Progenitor cell of endocrine pancreas (in vitro differentiated cells): ENCODE measurements at regions not wholly inside any gene's neighbourhood (a gene's known extent, or its start where the extent isn't known, plus 50 kb on each side); places are given as distances from the start of the nearest gene placed in this dataset.

Source experiments
- DNase-seq: peaks from one replicate; pipeline ENCODE4 v3.0.0; 2021; ENCODE audit warnings: low spot score; ENCODE audit not compliant: unreplicated experiment
- H3K27ac Mint-ChIP-seq: 2 replicates; pipeline ENCODE4 v1.8.0; 2021; ENCODE audit warnings: mild to moderate bottlenecking, moderate library complexity, mixed read lengths
- H3K27me3 Mint-ChIP-seq: 2 replicates; pipeline ENCODE4 v1.8.0; 2021; ENCODE audit warnings: mixed read lengths
- H3K36me3 Mint-ChIP-seq: 2 replicates; pipeline ENCODE4 v1.8.0; 2022; ENCODE audit warnings: mixed read lengths; ENCODE audit not compliant: insufficient read depth
- H3K4me1 Mint-ChIP-seq: 2 replicates; pipeline ENCODE4 v1.8.0; 2021; ENCODE audit warnings: low read depth, mixed read lengths
- H3K4me3 Mint-ChIP-seq: 2 replicates; pipeline ENCODE4 v1.8.0; 2021; ENCODE audit warnings: low read depth, mild to moderate bottlenecking, moderate library complexity, mixed read lengths
- H3K9me3 Mint-ChIP-seq: 2 replicates; pipeline ENCODE4 v1.8.0; 2021; ENCODE audit warnings: low read depth, mixed read lengths
- TF ChIP-seq, protein P1 (sequence below): fragments of 200-600 bp; sonication (generic); IDR thresholded peaks from one replicate; pipeline ENCODE4 v1.5.0; 2021; ENCODE audit warnings: antibody characterized with exemption, mild to moderate bottlenecking; ENCODE audit not compliant: unreplicated experiment

DNA sequence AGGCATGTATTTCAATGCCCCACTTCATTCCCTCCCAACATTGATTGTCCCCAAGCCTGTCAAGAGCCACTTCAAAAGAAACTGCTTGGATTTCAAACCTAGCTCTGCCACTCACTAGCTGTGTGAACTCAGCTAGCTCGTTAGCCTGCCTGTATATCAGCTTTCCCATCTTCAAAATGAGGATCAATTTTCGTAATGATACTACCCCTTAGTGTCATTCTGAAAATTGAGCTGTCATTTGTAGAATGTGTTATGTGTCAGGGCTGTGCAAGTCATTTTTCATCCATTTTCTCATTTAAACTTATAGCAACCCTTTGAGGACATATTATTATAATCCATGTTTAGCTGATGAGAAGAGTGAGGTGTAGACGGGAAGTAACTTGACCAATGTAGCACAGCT is 88.6 kb downstream of the TRIM42 start:
- no peak overlapping the region for H3K27ac Mint-ChIP-seq
- H3K4me3 Mint-ChIP-seq, result no peak overlapping the region
- no peaks in the 10 kb centered on the region for H3K36me3 Mint-ChIP-seq
- no peaks in the 10 kb centered on the region for H3K4me1 Mint-ChIP-seq
- TF ChIP-seq, protein P1, sequence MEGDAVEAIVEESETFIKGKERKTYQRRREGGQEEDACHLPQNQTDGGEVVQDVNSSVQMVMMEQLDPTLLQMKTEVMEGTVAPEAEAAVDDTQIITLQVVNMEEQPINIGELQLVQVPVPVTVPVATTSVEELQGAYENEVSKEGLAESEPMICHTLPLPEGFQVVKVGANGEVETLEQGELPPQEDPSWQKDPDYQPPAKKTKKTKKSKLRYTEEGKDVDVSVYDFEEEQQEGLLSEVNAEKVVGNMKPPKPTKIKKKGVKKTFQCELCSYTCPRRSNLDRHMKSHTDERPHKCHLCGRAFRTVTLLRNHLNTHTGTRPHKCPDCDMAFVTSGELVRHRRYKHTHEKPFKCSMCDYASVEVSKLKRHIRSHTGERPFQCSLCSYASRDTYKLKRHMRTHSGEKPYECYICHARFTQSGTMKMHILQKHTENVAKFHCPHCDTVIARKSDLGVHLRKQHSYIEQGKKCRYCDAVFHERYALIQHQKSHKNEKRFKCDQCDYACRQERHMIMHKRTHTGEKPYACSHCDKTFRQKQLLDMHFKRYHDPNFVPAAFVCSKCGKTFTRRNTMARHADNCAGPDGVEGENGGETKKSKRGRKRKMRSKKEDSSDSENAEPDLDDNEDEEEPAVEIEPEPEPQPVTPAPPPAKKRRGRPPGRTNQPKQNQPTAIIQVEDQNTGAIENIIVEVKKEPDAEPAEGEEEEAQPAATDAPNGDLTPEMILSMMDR, result no peak
- DNase-seq, result no peak
- no peaks in the 10 kb centered on the region for H3K9me3 Mint-ChIP-seq
- H3K27me3 Mint-ChIP-seq, result no peaks in the 10 kb centered on the region

DNA sequence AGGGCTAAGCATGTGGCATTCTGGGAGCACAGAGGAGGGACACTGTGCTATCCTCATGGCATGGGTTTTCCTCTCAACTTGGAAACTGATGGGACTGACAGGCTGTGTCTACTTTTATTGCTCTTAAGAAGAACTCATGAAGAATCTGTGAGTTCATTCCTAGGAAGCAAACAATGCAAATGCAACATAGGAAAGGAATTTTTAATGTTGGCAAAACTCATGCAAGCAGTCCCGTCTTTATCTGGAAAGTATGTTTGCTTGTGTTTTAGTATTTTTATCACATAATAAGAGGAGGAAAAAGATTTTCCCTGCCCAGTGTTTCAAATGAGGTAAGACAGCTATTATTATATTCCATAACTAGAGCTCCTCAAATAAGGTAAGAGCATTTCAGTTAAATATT is 89.7 kb downstream of the TRIM42 start:
- Mint-ChIP-seq H3K36me3 (no peaks in the 10 kb centered on the region), H3K9me3 (no peaks in the 10 kb centered on the region), H3K4me1 (no peaks in the 10 kb centered on the region), H3K4me3 (no peak overlapping the region), H3K27me3 (no peaks in the 10 kb centered on the region), H3K27ac (no peak overlapping the region)
- TF ChIP-seq, protein P1, result no peak
- DNase-seq, result no peak

DNA sequence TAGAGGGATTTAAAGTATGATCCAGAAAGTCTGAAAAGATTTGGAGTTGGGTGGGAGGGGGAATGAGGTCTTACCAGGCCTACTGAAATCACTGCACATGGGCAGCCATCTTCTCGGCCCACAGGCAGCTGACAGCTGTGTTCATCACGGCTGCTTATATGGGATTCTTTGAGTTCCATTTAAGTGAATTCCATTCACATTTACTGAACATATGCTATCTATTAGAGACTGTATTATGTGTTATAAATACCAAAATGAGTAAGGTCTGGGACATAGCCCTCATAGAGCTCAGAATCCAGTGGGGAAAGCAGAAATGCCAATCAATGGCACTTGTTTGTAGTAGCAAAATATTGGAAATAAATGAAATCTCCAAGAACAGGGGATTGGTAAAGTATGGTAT is 91.1 kb downstream of the TRIM42 start:
- Mint-ChIP-seq H3K9me3 (no peaks in the 10 kb centered on the region), H3K36me3 (no peaks in the 10 kb centered on the region), H3K4me1 (no peaks in the 10 kb centered on the region), H3K4me3 (no peak overlapping the region), H3K27me3 (no peaks in the 10 kb centered on the region), H3K27ac (no peak overlapping the region)
- TF ChIP-seq, protein P1, result no peak
- DNase-seq, result no peak

DNA sequence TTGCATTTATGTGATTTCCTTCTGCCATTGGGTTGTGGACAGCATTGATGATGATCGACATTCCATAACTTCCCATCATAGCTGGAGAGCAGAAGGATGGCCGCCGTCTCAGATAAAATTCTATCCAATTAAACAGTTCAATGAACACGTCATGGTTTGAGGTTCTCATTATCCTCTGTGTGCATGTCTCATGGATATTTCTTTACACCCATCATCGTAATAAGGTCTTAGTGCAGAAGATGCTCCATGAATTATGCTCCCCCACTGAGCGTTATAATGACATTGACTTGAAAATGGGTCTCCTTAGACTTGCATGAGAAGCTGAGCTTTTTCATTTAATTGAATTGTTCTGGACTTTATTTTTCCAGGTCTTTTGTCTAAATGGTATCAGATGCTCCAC is 92.1 kb downstream of the TRIM42 start:
- Mint-ChIP-seq H3K4me3 (no peak overlapping the region), H3K36me3 (peaks cover 2% of the 10 kb centered on the region), H3K27ac (no peak overlapping the region), H3K4me1 (no peaks in the 10 kb centered on the region), H3K9me3 (peaks cover 4% of the 10 kb centered on the region), H3K27me3 (no peaks in the 10 kb centered on the region)
- no peak for DNase-seq
- TF ChIP-seq, protein P1, result no peak

DNA sequence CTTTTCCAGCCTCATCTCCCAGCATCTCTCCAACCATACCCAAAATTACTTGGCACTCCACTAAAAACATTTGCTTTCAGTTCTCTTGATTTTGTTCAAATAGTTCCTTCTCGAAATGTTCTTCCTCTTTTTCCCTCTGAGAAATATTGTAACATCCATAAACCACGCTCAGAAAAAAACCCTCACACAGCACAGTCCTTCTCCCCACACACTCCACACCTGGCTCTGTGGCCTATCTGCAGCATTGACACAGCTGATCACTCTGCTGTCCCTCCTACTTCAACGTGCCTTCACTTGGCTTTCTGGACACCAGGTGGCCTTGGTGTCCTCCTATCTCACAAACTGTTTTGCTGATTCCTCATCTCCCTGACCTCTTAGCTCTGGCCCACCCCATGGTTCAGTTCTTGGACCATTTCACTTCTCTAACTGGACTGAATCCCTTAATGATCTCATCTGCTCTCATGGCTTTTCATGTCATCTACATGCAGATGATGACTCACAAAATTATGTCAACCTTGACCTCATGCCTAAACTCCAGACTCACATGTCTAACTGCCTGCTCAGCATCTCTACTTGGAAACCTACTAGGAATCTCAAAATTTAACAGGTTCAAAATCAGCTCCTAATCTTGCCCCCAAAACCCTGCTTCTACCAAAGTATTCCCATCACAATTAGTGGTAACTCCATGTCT is 93.3 kb downstream of the TRIM42 start:
- DNase-seq, result no peak
- TF ChIP-seq, protein P1, result no peak
- H3K36me3 Mint-ChIP-seq, result peaks cover 2% of the 10 kb centered on the region

More for the DNA sequence above, 93.3 kb downstream of the TRIM42 start:
- H3K27ac Mint-ChIP-seq, result no peak overlapping the region
- H3K27me3 Mint-ChIP-seq, result no peaks in the 10 kb centered on the region
- H3K4me3 Mint-ChIP-seq, result no peak overlapping the region
- no peaks in the 10 kb centered on the region for H3K4me1 Mint-ChIP-seq
- peaks cover 8% of the 10 kb centered on the region for H3K9me3 Mint-ChIP-seq
